ENCODE measurements at regions not wholly inside any gene's neighbourhood (a gene's known extent, or its start where the extent isn't known, plus 50 kb on each side); places are given as distances from the start of the nearest gene placed in this dataset.

DNA sequence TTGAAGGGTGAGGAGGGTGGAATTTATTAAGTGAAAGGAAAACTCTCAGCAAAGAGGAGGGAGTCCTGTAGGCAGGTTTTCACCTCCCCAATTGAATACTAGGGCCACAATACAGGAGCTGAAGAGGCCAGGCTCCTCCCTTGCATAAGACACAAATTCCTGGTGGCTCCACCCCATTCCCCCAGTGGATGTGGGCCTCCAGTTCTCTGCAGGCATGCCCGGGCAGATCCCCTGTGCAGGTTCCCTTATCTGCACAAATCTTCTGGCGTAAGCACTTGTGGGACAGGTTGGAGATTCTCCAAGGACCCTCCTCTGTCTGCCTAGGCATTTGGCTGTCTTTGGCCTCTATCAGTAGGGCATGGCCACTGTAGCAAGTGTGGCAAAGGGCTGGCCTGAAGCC lies 847.1 kb upstream of the MBL2 start:
- Histone ChIP-seq H3K27ac (no peak overlapping the region), H3K4me1 (ENCODE audit: low read depth, poor library complexity, severe bottlenecking) (no peaks in the 10 kb centered on the region), H3K9ac (no peak overlapping the region), H3K36me3 (ENCODE audit: insufficient read depth) (no peaks in the 10 kb centered on the region), H3K79me2 (ENCODE audit: insufficient read depth, low read depth) (no peaks in the 10 kb centered on the region), H2AFZ (ENCODE audit: low read depth) (no peak overlapping the region), H3K27me3 (ENCODE audit: insufficient read depth, low read depth) (no peaks in the 10 kb centered on the region), H4K20me1 (ENCODE audit: insufficient read depth) (no peaks in the 10 kb centered on the region), H3K4me2 (no peak overlapping the region), H3K4me3 (IDR thresholded peaks at IDR 0.05; ENCODE audit: insufficient read depth, low read depth, low read length) (no peak overlapping the region)
- TF ChIP-seq, protein P1, sequence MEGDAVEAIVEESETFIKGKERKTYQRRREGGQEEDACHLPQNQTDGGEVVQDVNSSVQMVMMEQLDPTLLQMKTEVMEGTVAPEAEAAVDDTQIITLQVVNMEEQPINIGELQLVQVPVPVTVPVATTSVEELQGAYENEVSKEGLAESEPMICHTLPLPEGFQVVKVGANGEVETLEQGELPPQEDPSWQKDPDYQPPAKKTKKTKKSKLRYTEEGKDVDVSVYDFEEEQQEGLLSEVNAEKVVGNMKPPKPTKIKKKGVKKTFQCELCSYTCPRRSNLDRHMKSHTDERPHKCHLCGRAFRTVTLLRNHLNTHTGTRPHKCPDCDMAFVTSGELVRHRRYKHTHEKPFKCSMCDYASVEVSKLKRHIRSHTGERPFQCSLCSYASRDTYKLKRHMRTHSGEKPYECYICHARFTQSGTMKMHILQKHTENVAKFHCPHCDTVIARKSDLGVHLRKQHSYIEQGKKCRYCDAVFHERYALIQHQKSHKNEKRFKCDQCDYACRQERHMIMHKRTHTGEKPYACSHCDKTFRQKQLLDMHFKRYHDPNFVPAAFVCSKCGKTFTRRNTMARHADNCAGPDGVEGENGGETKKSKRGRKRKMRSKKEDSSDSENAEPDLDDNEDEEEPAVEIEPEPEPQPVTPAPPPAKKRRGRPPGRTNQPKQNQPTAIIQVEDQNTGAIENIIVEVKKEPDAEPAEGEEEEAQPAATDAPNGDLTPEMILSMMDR (conservative IDR thresholded peaks at IDR 0.05; ENCODE audit: low read depth, low read length), result no peak

DNA sequence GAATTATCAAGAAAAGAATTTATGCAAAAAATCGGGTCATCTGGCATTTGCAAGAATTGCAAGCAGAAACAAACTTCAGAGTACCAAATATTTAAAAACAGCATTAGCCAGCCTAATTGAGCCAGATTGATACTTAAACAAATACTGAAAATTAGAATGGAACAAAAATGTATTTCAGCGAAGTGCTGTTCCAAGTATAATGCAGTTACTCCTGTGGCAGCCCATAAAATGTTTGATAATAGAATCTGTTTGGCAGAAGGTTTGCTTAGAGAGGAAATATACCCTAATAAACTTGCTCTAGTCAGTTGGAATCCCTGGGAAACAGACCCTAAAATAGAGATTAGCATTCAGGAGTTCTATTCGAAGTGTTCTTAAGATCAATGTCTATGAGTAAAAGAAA lies 835.1 kb upstream of the MBL2 start:
- no peaks in the 10 kb centered on the region for H3K36me3 ChIP-seq (ENCODE audit: insufficient read depth)
- no peak overlapping the region for H3K4me3 ChIP-seq (IDR thresholded peaks at IDR 0.05; ENCODE audit: insufficient read depth, low read depth, low read length)
- no peaks in the 10 kb centered on the region for H3K4me1 ChIP-seq (ENCODE audit: low read depth, poor library complexity, severe bottlenecking)
- no peak overlapping the region for H3K27ac ChIP-seq
- H2AFZ ChIP-seq (ENCODE audit: low read depth), result no peak overlapping the region
- H3K4me2 ChIP-seq, result no peak overlapping the region
- no peak overlapping the region for H3K9ac ChIP-seq
- H3K79me2 ChIP-seq (ENCODE audit: insufficient read depth, low read depth), result no peaks in the 10 kb centered on the region
- H4K20me1 ChIP-seq (ENCODE audit: insufficient read depth), result no peaks in the 10 kb centered on the region
- no peaks in the 10 kb centered on the region for H3K27me3 ChIP-seq (ENCODE audit: insufficient read depth, low read depth)
- TF ChIP-seq, protein P1 (conservative IDR thresholded peaks at IDR 0.05; ENCODE audit: low read depth, low read length), result no peak

DNA sequence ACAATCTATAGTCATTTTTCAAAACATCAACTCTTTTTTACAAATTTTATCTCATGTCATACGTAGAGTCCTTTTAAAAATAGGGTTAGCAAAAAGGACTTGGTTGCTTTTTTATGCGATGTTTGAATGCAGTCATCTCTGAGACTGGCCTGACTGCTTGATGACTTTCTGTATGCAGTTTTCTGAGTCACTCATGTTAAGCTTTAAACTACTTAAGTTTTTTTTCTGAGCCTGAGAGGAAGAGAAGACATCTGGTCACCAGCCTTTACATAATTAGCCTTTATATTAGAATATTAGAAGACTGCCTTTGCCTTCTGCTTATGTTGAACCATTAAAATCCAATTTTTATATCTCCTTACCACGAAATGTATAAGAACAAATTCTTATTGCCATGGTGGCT lies 834.4 kb upstream of the MBL2 start:
- H3K9ac ChIP-seq, result no peak overlapping the region

DNA sequence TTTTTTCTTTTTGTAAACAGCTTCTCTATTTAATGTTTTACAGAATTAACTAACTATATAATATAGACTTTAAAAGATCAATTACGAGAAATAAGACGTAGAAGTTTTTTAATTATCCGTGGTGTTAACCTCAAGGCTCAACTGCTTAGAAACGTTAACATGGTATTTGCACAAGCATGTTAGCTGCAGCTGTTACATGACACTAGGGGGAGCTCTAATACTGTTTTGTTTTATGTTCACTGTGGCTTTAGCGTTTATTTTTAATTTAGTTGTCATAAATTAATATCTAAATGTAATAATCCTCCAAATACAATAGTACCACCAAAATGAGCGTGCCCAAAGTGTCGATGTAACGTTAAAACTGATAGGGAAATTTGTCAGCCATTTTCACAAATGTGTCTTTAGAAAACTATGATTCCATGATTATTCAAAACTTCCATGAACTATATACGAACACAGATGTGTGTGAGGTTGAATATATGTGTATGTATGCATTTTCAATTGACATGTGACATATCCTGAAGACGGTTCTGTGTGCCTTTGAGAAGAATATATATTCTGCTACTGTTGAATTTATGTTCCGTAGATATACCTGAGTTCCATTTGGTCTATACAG lies 828.8 kb upstream of the MBL2 start:
- Histone ChIP-seq H3K79me2 (ENCODE audit: insufficient read depth, low read depth) (no peaks in the 10 kb centered on the region), H3K9ac (no peak overlapping the region), H3K4me3 (IDR thresholded peaks at IDR 0.05; ENCODE audit: insufficient read depth, low read depth, low read length) (no peak overlapping the region), H2AFZ (ENCODE audit: low read depth) (peak overlapping the region; percentile 7; the same call in 1 of the 2 replicates), H4K20me1 (ENCODE audit: insufficient read depth) (no peaks in the 10 kb centered on the region), H3K36me3 (ENCODE audit: insufficient read depth) (no peaks in the 10 kb centered on the region), H3K27ac (no peak overlapping the region), H3K27me3 (ENCODE audit: insufficient read depth, low read depth) (no peaks in the 10 kb centered on the region), H3K4me1 (ENCODE audit: low read depth, poor library complexity, severe bottlenecking) (no peaks in the 10 kb centered on the region), H3K4me2 (no peak overlapping the region)
- TF ChIP-seq, protein P1 (conservative IDR thresholded peaks at IDR 0.05; ENCODE audit: low read depth, low read length), result peak; percentile 82

More for the DNA sequence above, 834.4 kb upstream of the MBL2 start:
- Histone ChIP-seq H4K20me1 (ENCODE audit: insufficient read depth) (no peaks in the 10 kb centered on the region), H3K79me2 (ENCODE audit: insufficient read depth, low read depth) (no peaks in the 10 kb centered on the region), H2AFZ (ENCODE audit: low read depth) (no peak overlapping the region), H3K4me2 (no peak overlapping the region), H3K27ac (no peak overlapping the region), H3K36me3 (ENCODE audit: insufficient read depth) (no peaks in the 10 kb centered on the region), H3K4me3 (IDR thresholded peaks at IDR 0.05; ENCODE audit: insufficient read depth, low read depth, low read length) (no peak overlapping the region), H3K4me1 (ENCODE audit: low read depth, poor library complexity, severe bottlenecking) (no peaks in the 10 kb centered on the region), H3K27me3 (ENCODE audit: insufficient read depth, low read depth) (no peaks in the 10 kb centered on the region)
- TF ChIP-seq, protein P1 (conservative IDR thresholded peaks at IDR 0.05; ENCODE audit: low read depth, low read length), result no peak

All from KMS-11 (cell line).